ENCODE measurements at regions not wholly inside any gene's neighbourhood (a gene's known extent, or its start where the extent isn't known, plus 50 kb on each side); places are given as distances from the start of the nearest gene placed in this dataset.

DNA sequence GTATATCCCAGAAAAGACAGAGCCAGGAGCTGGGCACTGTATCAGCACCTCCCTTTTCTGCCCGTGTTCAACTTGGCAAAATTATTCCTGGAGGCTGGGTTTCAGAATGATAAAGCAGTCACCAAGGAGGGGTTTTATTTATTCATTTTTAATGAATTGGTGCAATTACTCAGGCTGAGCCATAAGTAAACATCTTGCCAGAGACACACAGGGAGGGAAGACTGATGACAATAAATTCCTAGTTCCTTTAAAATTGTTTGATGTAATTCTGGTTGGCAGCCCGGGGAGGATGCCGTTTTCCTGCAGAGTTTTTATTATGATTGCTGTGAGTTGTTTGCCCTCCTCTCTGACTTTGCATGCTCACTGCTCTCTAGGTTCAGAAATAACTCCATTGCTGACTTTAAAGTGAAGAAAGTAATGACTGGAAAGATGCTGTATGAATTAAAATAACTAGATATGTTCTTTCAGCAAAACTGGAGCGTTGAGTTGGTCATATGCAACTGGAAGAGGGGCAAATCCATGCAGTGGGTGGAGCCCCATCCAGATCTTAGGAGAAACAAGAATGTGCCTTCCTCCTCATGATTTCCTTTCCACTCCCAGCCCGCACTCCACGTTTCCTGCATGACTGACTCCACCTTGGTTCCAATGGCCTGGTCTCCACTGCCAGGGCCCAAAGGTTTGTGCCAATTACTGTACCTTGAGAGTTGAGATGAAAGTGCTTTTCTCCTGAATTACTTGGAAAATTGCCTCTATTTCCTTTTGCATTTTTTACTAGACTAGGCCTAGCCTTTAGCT lies 182.1 kb downstream of the RFC3 start:
- POLR2A ChIA-PET: no interaction called here
- no peak for ATAC-seq
- H3K36me3 Mint-ChIP-seq: no peaks in the 10 kb centered on the region

GRCh38 chr13:34000955-34001354 lies 183.0 kb downstream of the RFC3 start:
- DNase-seq (no peak), ATAC-seq (no peak)

More for the DNA sequence above, 182.1 kb downstream of the RFC3 start:
- peaks cover 0 to 10% (median 3%) of the 10 kb centered on the region in 5 donors for H3K27me3 Mint-ChIP-seq
- no peak overlapping the region for H3K27ac Mint-ChIP-seq
- peaks cover 0 to 10% (median 0%) of the 10 kb centered on the region in 9 donors for H3K9me3 Mint-ChIP-seq
- DNase-seq: no peak
- H3K4me1 Mint-ChIP-seq: no peaks in the 10 kb centered on the region
- H3K4me3 Mint-ChIP-seq: no peak overlapping the region

GRCh38 chr13:34001389-34001788 lies 183.4 kb downstream of the RFC3 start:
- Mint-ChIP-seq H3K4me1 (no peaks in the 10 kb centered on the region), H3K27me3 (peaks cover 0 to 10% (median 3%) of the 10 kb centered on the region in 5 donors), H3K4me3 (no peak overlapping the region), H3K36me3 (no peaks in the 10 kb centered on the region), H3K9me3 (peaks cover 0 to 10% (median 0%) of the 10 kb centered on the region in 9 donors), H3K27ac (no peak overlapping the region)
- DNase-seq (no peak), ATAC-seq (no peak)
- POLR2A ChIA-PET: no interaction called here

More at GRCh38 chr13:34000955-34001354, 183.0 kb downstream of the RFC3 start:
- H3K36me3 Mint-ChIP-seq: no peaks in the 10 kb centered on the region
- peaks cover 0 to 10% (median 3%) of the 10 kb centered on the region in 5 donors for H3K27me3 Mint-ChIP-seq
- no peaks in the 10 kb centered on the region for H3K4me1 Mint-ChIP-seq
- no peak overlapping the region for H3K4me3 Mint-ChIP-seq
- no peak overlapping the region for H3K27ac Mint-ChIP-seq
- peaks cover 0 to 10% (median 0%) of the 10 kb centered on the region in 9 donors for H3K9me3 Mint-ChIP-seq
- POLR2A ChIA-PET: no interaction called here

GRCh38 chr13:34002141-34002540 lies 184.2 kb downstream of the RFC3 start:
- Mint-ChIP-seq H3K27ac (no peak overlapping the region), H3K4me1 (no peaks in the 10 kb centered on the region), H3K4me3 (no peak overlapping the region), H3K27me3 (peaks cover 0 to 4% (median under 1%) of the 10 kb centered on the region in 5 donors), H3K36me3 (no peaks in the 10 kb centered on the region), H3K9me3 (peaks cover 0 to 4% (median 0%) of the 10 kb centered on the region in 9 donors)
- ATAC-seq (no peak), DNase-seq (no peak)
- POLR2A ChIA-PET: no interaction called here

DNA sequence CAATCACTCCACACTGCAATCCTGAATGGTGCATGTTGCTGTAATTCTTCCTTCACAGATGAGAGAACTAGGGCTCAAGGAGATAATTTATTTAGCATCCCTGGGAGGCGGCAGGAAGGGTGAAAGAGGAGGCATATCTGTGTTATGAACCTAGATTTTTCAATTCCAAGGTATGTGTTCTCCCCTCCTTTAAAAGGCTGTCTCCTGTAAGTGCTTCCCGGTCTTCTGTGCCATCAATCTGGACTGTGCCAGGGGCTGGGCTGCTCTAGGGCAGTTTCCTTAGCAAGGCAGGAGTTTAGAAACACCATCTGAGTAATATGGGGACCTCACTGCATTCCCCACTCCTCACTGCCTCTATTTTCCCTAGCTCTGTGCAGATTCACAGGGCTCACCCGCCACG lies 185.0 kb downstream of the RFC3 start:
- Mint-ChIP-seq H3K4me3 (no peak overlapping the region), H3K27me3 (no peaks in the 10 kb centered on the region), H3K9me3 (no peaks in the 10 kb centered on the region), H3K27ac (no peak overlapping the region), H3K4me1 (no peaks in the 10 kb centered on the region), H3K36me3 (no peaks in the 10 kb centered on the region)
- DNase-seq (no peak), ATAC-seq (no peak)
- POLR2A ChIA-PET: no interaction called here

GRCh38 chr13:34003656-34004055 lies 185.7 kb downstream of the RFC3 start:
- Mint-ChIP-seq H3K9me3 (no peaks in the 10 kb centered on the region), H3K27me3 (no peaks in the 10 kb centered on the region), H3K4me1 (no peaks in the 10 kb centered on the region), H3K4me3 (no peak overlapping the region), H3K27ac (no peak overlapping the region), H3K36me3 (no peaks in the 10 kb centered on the region)
- DNase-seq: no peak
- POLR2A ChIA-PET: no interaction called here
- no peak for ATAC-seq

DNA sequence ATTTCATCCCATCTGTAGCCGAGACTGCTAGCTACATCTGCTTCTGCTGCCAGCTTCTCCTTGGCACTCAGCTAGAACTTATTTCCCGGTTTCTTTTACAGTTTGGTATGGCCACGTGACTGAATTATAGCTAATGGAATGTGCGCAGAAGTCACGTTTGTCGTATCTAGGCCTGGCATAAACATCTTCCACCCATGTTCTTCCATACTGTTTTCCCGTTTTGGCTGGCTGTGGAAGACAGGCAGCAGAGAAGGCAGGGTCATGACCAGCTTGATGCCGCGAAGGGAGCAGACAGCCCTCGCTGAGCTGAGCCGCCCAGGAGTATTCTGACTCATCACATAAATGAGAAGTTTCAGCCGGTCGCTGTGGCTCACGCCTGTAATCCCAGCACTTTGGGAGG lies 186.7 kb downstream of the RFC3 start:
- Mint-ChIP-seq H3K36me3 (no peaks in the 10 kb centered on the region), H3K27me3 (no peaks in the 10 kb centered on the region), H3K4me3 (no peak overlapping the region), H3K9me3 (no peaks in the 10 kb centered on the region), H3K4me1 (no peaks in the 10 kb centered on the region), H3K27ac (no peak overlapping the region)
- DNase-seq: no peak
- POLR2A ChIA-PET: no interaction called here
- no peak for ATAC-seq

DNA sequence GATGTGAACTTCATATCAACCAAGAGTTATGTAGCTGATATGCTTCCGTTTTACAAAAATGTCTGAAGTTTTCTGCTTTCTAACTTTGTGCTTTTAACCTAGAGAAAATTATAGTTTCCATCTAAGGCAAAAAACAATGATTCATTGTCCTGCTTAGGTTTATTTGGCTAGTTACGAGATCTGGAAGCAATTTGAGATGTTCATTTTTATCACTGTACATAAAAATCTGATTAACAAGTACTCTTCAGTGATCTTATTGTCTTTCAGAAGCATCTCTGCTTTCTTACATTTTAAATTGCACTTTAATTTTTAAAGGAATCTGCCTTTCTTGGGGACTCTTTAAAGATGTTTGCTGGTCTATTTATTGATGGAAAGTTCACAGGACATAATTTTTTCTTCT lies 188.1 kb downstream of the RFC3 start:
- Mint-ChIP-seq H3K36me3 (no peaks in the 10 kb centered on the region), H3K4me3 (no peak overlapping the region), H3K27ac (no peak overlapping the region), H3K9me3 (no peaks in the 10 kb centered on the region), H3K4me1 (no peaks in the 10 kb centered on the region), H3K27me3 (peaks cover 0 to 3% (median 0%) of the 10 kb centered on the region in 5 donors)
- ATAC-seq (no peak), DNase-seq (no peak)
- POLR2A ChIA-PET: no interaction called here

- POLR2A ChIA-PET: no interaction called here
- no peak for ATAC-seq
- Mint-ChIP-seq H3K27me3 (peaks cover 0 to 11% (median 3%) of the 10 kb centered on the region in 5 donors), H3K4me1 (no peaks in the 10 kb centered on the region), H3K4me3 (no peak overlapping the region), H3K27ac (no peak overlapping the region), H3K36me3 (no peaks in the 10 kb centered on the region), H3K9me3 (no peaks in the 10 kb centered on the region)
- DNase-seq: no peak
Measured at GRCh38 chr13:34011552-34012085, 193.7 kb downstream of the RFC3 start.

GRCh38 chr13:34012382-34012781 lies 194.4 kb downstream of the RFC3 start:
- H3K27ac Mint-ChIP-seq: no peak overlapping the region
- POLR2A ChIA-PET: no interaction called here
- no peaks in the 10 kb centered on the region for H3K4me1 Mint-ChIP-seq
- DNase-seq (no peak), ATAC-seq (no peak)
- H3K9me3 Mint-ChIP-seq: no peaks in the 10 kb centered on the region
- no peaks in the 10 kb centered on the region for H3K36me3 Mint-ChIP-seq
- H3K27me3 Mint-ChIP-seq: peaks cover 0 to 11% (median 3%) of the 10 kb centered on the region in 5 donors
- no peak overlapping the region for H3K4me3 Mint-ChIP-seq

DNA sequence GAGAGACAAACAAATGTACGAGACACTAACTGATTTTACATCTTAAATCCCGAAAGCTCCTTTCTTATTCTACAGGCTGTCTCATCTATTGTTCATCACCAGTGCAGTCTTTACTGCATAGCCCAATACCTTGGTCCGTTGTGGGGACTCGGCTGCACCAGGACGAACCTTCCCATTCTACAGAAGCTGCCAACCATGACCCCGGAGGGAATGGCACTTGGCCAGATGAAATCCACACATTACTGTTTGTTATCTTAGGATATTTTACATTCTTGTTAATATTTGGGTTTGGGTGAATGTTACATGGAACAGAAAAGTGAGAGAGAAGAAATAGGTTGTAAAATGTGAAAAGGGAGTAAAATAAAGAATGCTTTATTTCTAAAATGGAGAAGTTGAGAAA lies 195.1 kb downstream of the RFC3 start:
- Mint-ChIP-seq H3K27me3 (peaks cover 0 to 11% (median 3%) of the 10 kb centered on the region in 5 donors), H3K27ac (no peak overlapping the region), H3K9me3 (no peaks in the 10 kb centered on the region), H3K36me3 (no peaks in the 10 kb centered on the region), H3K4me3 (no peak overlapping the region), H3K4me1 (no peaks in the 10 kb centered on the region)
- POLR2A ChIA-PET: no interaction called here
- ATAC-seq (no peak), DNase-seq (no peak)

GRCh38 chr13:34017231-34017630 lies 199.3 kb downstream of the RFC3 start:
- Mint-ChIP-seq H3K9me3 (peaks cover 0 to 25% (median 11%) of the 10 kb centered on the region in 9 donors), H3K27ac (no peak overlapping the region), H3K27me3 (peaks cover 0 to 21% (median 7%) of the 10 kb centered on the region in 5 donors), H3K4me3 (no peak overlapping the region), H3K36me3 (peaks cover 0 to 6% (median 0%) of the 10 kb centered on the region in 3 donors), H3K4me1 (no peaks in the 10 kb centered on the region)
- no peak for DNase-seq
- POLR2A ChIA-PET: no interaction called here
- ATAC-seq: no peak

- no peak overlapping the region for H3K4me3 Mint-ChIP-seq
- H3K27ac Mint-ChIP-seq: no peak overlapping the region
- no peaks in the 10 kb centered on the region for H3K4me1 Mint-ChIP-seq
- H3K27me3 Mint-ChIP-seq: peaks cover 0 to 10% (median 6%) of the 10 kb centered on the region in 5 donors
- peaks cover 0 to 11% (median 0%) of the 10 kb centered on the region in 3 donors for H3K36me3 Mint-ChIP-seq
- DNase-seq (no peak), ATAC-seq (no peak)
- POLR2A ChIA-PET: no interaction called here
- H3K9me3 Mint-ChIP-seq: peaks cover 0 to 31% (median 11%) of the 10 kb centered on the region in 9 donors
Measured at GRCh38 chr13:34019870-34020269, 201.9 kb downstream of the RFC3 start.

GRCh38 chr13:34020388-34020787 lies 202.4 kb downstream of the RFC3 start:
- Mint-ChIP-seq H3K9me3 (peaks cover 0 to 31% (median 11%) of the 10 kb centered on the region in 9 donors), H3K4me1 (no peaks in the 10 kb centered on the region), H3K36me3 (peaks cover 0 to 11% (median 0%) of the 10 kb centered on the region in 3 donors), H3K4me3 (no peak overlapping the region), H3K27me3 (peaks cover 0 to 10% (median 6%) of the 10 kb centered on the region in 5 donors), H3K27ac (no peak overlapping the region)
- POLR2A ChIA-PET: no interaction called here
- no peak for DNase-seq
- no peak for ATAC-seq

Data from naive thymus-derived CD8-positive, alpha-beta T cell (primary cell).